Gastroesophageal sphincter (tissue), 3 donors: ENCODE measurements at regions not wholly inside any gene's neighbourhood (a gene's known extent, or its start where the extent isn't known, plus 50 kb on each side); places are given as distances from the start of the nearest gene placed in this dataset.
"Not testable (repeated sequence)": the region's sequence is repeated elsewhere in the genome, so short reads cannot be mapped to it uniquely, and the experiment has no call there.

Source experiments
- CTCF ChIP-seq, 4 experiments: fragments of 200-600 bp in 2 of 4; fragments of 450-650 bp in 2 of 4; sonication (generic) in 1 of 4; IDR thresholded peaks; one replicate each; pipeline ENCODE4 v1.5.1; 2017 to 2019; ENCODE audit warnings: antibody characterized with exemption in 4 of 4, mild to moderate bottlenecking in 2 of 4, moderate library complexity in 2 of 4
- EP300 ChIP-seq: sonication (generic); formaldehyde crosslinking; IDR thresholded peaks from one replicate; pipeline ENCODE4 v1.6.1; 2017; ENCODE audit warnings: antibody characterized with exemption, mild to moderate bottlenecking
- POLR2A ChIP-seq, 2 donors: fragments of 450-650 bp; IDR thresholded peaks; one replicate each; pipeline ENCODE4 v1.6.1; 2017; ENCODE audit warnings: antibody characterized with exemption in 2 of 2, mild to moderate bottlenecking in 2 of 2, moderate library complexity in 1 of 2

- not testable (repeated sequence) for TF ChIP-seq POLR2A (IDR thresholded peaks at IDR 0.05); CTCF (IDR thresholded peaks at IDR 0.05); EP300
These were observed 134.5 kb downstream of the SLC39A8 start for GRCh38 chr4:102210806-102211205.
